ENCODE measurements at regions not wholly inside any gene's neighbourhood (a gene's known extent, or its start where the extent isn't known, plus 50 kb on each side); places are given as distances from the start of the nearest gene placed in this dataset.

DNA sequence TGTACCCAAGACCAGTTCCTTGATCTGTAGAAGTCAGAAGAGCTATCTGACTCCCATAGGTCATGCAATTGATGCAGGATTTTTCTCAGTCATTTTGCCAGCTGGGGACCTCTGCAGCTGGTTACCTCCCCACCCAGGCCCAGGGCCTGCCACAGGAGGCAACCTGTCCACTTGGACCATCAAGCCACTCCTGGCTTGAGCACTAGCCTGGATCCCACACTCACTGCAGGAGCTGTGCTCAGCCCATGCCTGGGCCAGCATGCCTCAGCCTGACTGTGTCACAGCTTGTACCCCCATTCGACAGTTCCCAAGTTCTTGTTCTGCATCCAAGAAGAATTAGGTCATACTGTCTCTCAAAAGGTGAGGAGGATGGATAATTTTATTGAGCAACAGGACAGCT lies 189.4 kb downstream of the PCDH17 start (continued):
- TF ChIP-seq, protein P1, sequence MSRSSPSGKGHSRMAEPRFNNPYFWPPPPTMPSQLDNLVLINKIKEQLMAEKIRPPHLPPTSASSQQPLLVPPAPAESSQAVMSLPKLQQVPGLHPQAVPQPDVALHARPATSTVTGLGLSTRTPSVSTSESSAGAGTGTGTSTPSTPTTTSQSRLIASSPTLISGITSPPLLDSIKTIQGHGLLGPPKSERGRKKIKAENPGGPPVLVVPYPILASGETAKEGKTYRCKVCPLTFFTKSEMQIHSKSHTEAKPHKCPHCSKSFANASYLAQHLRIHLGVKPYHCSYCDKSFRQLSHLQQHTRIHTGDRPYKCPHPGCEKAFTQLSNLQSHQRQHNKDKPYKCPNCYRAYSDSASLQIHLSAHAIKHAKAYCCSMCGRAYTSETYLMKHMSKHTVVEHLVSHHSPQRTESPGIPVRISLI (tag by site-specific recombination; IDR thresholded peaks at IDR 0.05), result no peak
- TF ChIP-seq, protein P2, sequence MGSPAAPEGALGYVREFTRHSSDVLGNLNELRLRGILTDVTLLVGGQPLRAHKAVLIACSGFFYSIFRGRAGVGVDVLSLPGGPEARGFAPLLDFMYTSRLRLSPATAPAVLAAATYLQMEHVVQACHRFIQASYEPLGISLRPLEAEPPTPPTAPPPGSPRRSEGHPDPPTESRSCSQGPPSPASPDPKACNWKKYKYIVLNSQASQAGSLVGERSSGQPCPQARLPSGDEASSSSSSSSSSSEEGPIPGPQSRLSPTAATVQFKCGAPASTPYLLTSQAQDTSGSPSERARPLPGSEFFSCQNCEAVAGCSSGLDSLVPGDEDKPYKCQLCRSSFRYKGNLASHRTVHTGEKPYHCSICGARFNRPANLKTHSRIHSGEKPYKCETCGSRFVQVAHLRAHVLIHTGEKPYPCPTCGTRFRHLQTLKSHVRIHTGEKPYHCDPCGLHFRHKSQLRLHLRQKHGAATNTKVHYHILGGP (tag by site-specific recombination; IDR thresholded peaks at IDR 0.05), result no peak
- TF ChIP-seq, protein P3, sequence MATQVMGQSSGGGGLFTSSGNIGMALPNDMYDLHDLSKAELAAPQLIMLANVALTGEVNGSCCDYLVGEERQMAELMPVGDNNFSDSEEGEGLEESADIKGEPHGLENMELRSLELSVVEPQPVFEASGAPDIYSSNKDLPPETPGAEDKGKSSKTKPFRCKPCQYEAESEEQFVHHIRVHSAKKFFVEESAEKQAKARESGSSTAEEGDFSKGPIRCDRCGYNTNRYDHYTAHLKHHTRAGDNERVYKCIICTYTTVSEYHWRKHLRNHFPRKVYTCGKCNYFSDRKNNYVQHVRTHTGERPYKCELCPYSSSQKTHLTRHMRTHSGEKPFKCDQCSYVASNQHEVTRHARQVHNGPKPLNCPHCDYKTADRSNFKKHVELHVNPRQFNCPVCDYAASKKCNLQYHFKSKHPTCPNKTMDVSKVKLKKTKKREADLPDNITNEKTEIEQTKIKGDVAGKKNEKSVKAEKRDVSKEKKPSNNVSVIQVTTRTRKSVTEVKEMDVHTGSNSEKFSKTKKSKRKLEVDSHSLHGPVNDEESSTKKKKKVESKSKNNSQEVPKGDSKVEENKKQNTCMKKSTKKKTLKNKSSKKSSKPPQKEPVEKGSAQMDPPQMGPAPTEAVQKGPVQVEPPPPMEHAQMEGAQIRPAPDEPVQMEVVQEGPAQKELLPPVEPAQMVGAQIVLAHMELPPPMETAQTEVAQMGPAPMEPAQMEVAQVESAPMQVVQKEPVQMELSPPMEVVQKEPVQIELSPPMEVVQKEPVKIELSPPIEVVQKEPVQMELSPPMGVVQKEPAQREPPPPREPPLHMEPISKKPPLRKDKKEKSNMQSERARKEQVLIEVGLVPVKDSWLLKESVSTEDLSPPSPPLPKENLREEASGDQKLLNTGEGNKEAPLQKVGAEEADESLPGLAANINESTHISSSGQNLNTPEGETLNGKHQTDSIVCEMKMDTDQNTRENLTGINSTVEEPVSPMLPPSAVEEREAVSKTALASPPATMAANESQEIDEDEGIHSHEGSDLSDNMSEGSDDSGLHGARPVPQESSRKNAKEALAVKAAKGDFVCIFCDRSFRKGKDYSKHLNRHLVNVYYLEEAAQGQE (tag by site-specific recombination; IDR thresholded peaks at IDR 0.05), result no peak
- TF ChIP-seq OSR2 (tag by site-specific recombination; IDR thresholded peaks at IDR 0.05) (no peak), KLF7 (tag by site-specific recombination; IDR thresholded peaks at IDR 0.05; ENCODE audit: borderline replicate concordance) (no peak), ZNF785 (tag by site-specific recombination; IDR thresholded peaks at IDR 0.05) (no peak), BCL11A (tag by site-specific recombination; IDR thresholded peaks at IDR 0.05; ENCODE audit: low read depth) (no peak), ZNF394 (tag by site-specific recombination; IDR thresholded peaks at IDR 0.05; ENCODE audit: borderline replicate concordance) (no peak), ZNF76 (tag by site-specific recombination; IDR thresholded peaks at IDR 0.05; ENCODE audit: borderline replicate concordance, low read depth) (no peak), ZNF202 (tag by site-specific recombination; IDR thresholded peaks at IDR 0.05; ENCODE audit: borderline replicate concordance) (no peak), ZNF621 (tag by site-specific recombination; IDR thresholded peaks at IDR 0.05) (no peak), REPIN1 (tag by site-specific recombination; IDR thresholded peaks at IDR 0.05; ENCODE audit: low read depth) (no peak), ZBTB21 (tag by site-specific recombination; IDR thresholded peaks at IDR 0.05) (no peak)

DNA sequence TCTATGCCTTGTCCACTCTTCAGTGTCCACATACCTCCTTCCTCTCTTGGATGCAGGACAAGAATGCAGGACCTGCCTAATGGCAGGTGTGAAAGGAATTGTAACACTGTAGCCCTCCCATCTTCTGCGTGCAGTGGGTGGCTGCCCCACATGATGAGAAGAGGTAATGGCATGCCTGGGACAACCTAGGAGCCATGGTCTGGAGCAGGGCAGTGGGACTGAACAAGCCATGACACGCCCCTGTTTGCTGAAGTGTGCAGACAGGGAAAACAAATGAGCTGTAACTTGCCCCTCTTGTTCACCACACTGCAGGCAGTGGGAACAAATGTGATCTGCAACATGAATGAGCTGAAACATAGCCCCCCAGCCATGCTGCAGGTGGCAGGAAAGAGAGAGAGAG lies 192.2 kb downstream of the PCDH17 start:
- CTCF ChIA-PET, result no interaction called here
- POLR2A ChIA-PET, result no interaction called here

More for the DNA sequence above, 192.2 kb downstream of the PCDH17 start:
- Histone ChIP-seq H3K27ac (ENCODE audit: extremely low read depth, low read depth, low read length) (no peak overlapping the region), H3K4me1 (ENCODE audit: control insufficient read depth, insufficient read depth, low read length) (no peaks in the 10 kb centered on the region), H3K4me3 (ENCODE audit: low read depth, low read length) (no peak overlapping the region), H3K36me3 (ENCODE audit: control insufficient read depth in 2 of 2, insufficient read depth in 1 of 2, low read length in 2 of 2) (no peaks in the 10 kb centered on the region), H3K9me3 (ENCODE audit: control insufficient read depth, insufficient read depth, low read depth, low read length) (no peaks in the 10 kb centered on the region)
- TF ChIP-seq ZNF473 (tag by site-specific recombination; IDR thresholded peaks at IDR 0.05) (no peak), ZNF544 (tag by site-specific recombination; IDR thresholded peaks at IDR 0.05) (no peak), ZNF501 (tag by site-specific recombination; IDR thresholded peaks at IDR 0.05) (no peak), HOXD13 (CRISPR knock-in tag; IDR thresholded peaks at IDR 0.05; ENCODE audit: borderline replicate concordance) (no peak), ZSCAN16 (tag by site-specific recombination; IDR thresholded peaks at IDR 0.05) (no peak), ZNF514 (tag by site-specific recombination; IDR thresholded peaks at IDR 0.05) (no peak), ZFP3 (tag by site-specific recombination; IDR thresholded peaks at IDR 0.05; ENCODE audit: low read depth) (no peak), ZNF510 (tag by site-specific recombination; IDR thresholded peaks at IDR 0.05; ENCODE audit: insufficient replicate concordance) (no peak), ZNF157 (tag by site-specific recombination; IDR thresholded peaks at IDR 0.05) (no peak), KLF10 (tag by site-specific recombination; IDR thresholded peaks at IDR 0.05) (no peak), ZNF621 (tag by site-specific recombination; IDR thresholded peaks at IDR 0.05) (no peak), ZNF266 (tag by site-specific recombination; IDR thresholded peaks at IDR 0.05; ENCODE audit: low read depth) (no peak)
- TF ChIP-seq, protein P4, sequence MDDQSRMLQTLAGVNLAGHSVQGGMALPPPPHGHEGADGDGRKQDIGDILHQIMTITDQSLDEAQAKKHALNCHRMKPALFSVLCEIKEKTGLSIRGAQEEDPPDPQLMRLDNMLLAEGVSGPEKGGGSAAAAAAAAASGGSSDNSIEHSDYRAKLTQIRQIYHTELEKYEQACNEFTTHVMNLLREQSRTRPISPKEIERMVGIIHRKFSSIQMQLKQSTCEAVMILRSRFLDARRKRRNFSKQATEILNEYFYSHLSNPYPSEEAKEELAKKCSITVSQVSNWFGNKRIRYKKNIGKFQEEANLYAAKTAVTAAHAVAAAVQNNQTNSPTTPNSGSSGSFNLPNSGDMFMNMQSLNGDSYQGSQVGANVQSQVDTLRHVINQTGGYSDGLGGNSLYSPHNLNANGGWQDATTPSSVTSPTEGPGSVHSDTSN (CRISPR knock-in tag; IDR thresholded peaks at IDR 0.05), result no peak
- TF ChIP-seq, protein P5, sequence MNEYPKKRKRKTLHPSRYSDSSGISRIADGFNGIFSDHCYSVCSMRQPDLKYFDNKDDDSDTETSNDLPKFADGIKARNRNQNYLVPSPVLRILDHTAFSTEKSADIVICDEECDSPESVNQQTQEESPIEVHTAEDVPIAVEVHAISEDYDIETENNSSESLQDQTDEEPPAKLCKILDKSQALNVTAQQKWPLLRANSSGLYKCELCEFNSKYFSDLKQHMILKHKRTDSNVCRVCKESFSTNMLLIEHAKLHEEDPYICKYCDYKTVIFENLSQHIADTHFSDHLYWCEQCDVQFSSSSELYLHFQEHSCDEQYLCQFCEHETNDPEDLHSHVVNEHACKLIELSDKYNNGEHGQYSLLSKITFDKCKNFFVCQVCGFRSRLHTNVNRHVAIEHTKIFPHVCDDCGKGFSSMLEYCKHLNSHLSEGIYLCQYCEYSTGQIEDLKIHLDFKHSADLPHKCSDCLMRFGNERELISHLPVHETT (tag by site-specific recombination; IDR thresholded peaks at IDR 0.05), result no peak

Measured in HEK293 (cell line).